Epithelial cell of proximal tubule (primary cell): ENCODE measurements at regions not wholly inside any gene's neighbourhood (a gene's known extent, or its start where the extent isn't known, plus 50 kb on each side); places are given as distances from the start of the nearest gene placed in this dataset.

ENCODE experiments used
- DNase-seq: peaks from one replicate; pipeline ENCODE4 v3.0.0-alpha.2; 2011; ENCODE audit warnings: low read depth
- H3K4me3 ChIP-seq: 2 replicates; pipeline ENCODE4 v1.5.1; 2011; ENCODE audit warnings: low read depth, mild to moderate bottlenecking, low read length
- CTCF ChIP-seq: conservative IDR thresholded peaks from 2 replicates; pipeline ENCODE4 v1.5.1; 2012; ENCODE audit warnings: low read depth, mild to moderate bottlenecking, low read length

GRCh38 chr5:136703706-136704105 lies 338.4 kb upstream of the TRPC7 start:
- no peak for DNase-seq
- TF ChIP-seq CTCF: no peak
- H3K4me3 ChIP-seq: no peak overlapping the region

DNA sequence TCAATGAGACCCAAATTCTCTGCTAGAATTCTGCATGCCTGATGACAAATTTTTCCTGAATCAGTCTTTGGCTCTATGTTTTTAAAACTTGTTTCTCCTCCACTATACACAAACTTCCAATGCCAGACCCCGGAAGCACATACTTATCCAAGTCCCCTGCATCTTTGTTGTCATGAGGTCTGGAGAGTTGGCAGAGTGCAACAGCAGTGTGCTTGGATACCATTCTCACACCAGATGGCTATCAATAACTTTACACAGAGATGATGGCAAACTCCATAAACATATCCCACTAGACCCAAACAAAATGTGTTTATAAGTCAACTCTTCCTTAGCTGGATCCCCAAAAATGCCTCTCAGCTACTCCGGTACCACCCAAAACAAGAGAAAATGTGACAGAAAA lies 337.7 kb upstream of the TRPC7 start:
- no peak for TF ChIP-seq CTCF
- DNase-seq: no peak
- H3K4me3 ChIP-seq: no peak overlapping the region

DNA sequence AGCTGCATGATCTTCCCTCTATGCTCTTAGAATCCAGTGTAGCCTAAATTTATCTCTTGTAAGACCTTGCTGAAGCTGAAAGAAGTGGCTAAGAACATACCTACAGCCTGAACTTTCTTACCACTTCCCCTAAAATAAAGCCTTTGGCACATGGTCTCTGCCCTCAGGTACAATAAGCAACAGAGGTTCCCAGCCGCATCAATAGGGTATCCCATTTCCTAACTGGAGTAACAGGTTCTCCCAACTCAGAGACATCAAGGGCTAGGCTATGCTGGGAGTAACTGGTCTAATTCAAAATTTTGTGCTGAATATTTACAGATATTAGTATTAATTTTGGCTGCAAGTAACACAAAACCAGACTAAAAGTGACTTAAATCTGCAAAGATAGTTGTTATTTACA lies 335.8 kb upstream of the TRPC7 start:
- no peak overlapping the region for H3K4me3 ChIP-seq
- DNase-seq: no peak
- no peak for TF ChIP-seq CTCF

- DNase-seq: no peak
- no peak for TF ChIP-seq CTCF
- H3K4me3 ChIP-seq: no peak overlapping the region
These were observed 334.3 kb upstream of the TRPC7 start for GRCh38 chr5:136699651-136700050.

DNA sequence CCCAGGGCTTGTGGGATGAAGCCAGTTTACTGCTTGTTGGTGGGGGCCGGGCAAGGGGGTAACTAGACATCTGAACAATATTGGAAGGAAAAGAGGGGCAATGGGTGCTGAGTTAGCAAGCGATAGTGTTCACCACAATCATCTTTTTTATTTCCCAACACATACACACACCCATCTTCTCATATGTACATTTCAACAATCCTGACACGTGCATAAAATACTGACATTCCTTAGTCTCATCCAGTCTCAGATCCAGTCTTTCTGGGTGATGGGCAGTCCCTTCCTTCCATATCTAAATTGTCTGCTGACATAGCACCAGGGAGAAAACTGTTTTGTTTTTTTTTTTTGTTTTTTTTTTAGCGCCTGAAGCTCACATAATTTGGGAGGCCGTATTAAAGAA lies 333.6 kb upstream of the TRPC7 start:
- DNase-seq: no peak
- TF ChIP-seq CTCF: no peak
- H3K4me3 ChIP-seq: no peak overlapping the region

- DNase-seq: no peak
- no peak for TF ChIP-seq CTCF
- no peak overlapping the region for H3K4me3 ChIP-seq
These were observed 328.9 kb upstream of the TRPC7 start for GRCh38 chr5:136694258-136694657.

DNA sequence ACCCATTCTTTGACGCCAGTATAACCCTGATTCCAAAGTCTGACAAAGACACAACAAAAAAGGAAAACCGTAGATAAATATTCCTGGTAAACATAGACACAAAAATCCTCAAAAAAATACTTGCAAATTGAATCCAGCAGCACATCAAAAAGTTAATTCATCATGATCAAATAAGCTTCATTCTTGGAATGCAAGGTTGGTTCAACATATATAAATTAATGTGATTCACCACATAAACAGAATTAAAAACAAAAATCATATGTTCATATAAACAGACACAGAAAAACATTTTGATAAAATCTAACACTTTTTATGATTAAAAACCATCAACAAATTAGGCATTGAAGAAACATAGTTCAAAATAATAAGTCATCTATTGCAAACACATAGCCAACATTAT lies 324.2 kb upstream of the TRPC7 start:
- no peak overlapping the region for H3K4me3 ChIP-seq
- DNase-seq: no peak
- TF ChIP-seq CTCF: no peak
